WTC11 (cell line): ENCODE measurements at regions not wholly inside any gene's neighbourhood (a gene's known extent, or its start where the extent isn't known, plus 50 kb on each side); places are given as distances from the start of the nearest gene placed in this dataset.

Experiments
- ATF3 ChIP-seq: sonication (generic); formaldehyde crosslinking; conservative IDR thresholded peaks from 2 replicates; pipeline ENCODE4 v1.8.1; 2022; ENCODE audit warnings: mild to moderate bottlenecking, missing genetic modification reagents
- CBFB ChIP-seq: sonication (generic); formaldehyde crosslinking; IDR thresholded peaks from 2 replicates; pipeline ENCODE4 v1.8.1; 2022; ENCODE audit warnings: mild to moderate bottlenecking, low read depth, missing genetic modification reagents
- JUN ChIP-seq: sonication (generic); formaldehyde crosslinking; IDR thresholded peaks from 2 replicates; pipeline ENCODE4 v1.8.0; 2023; ENCODE audit warnings: mild to moderate bottlenecking, missing genetic modification reagents
- SOX15 ChIP-seq: fragments of 250-450 bp; sonication (Bioruptor Pico); IDR thresholded peaks from 2 replicates; pipeline ENCODE4 v1.9.0; 2021; ENCODE audit warnings: mild to moderate bottlenecking
- TF ChIP-seq, protein P1 (sequence below): fragments of 200-600 bp; IDR thresholded peaks from 2 replicates; pipeline ENCODE4 v1.8.0; 2022; ENCODE audit warnings: antibody characterized with exemption

DNA sequence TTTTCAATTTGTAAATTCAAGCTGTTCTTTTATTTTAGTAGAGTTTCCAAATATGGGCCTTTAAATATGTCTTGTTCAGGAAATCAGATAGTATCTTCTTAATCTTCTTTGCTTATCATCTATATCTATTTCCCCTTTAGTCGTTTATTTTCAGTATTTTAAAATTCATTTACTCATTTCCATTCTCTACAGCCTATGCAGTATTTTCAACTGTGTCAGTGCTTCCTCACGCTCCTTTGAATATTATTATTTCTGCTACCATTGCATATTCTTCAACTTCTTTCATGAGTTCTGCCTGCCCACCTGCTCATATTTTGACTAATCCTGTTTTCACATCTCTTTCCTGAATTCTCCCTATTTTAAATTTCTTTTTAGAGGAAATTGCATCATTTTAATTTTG, 185.4 kb downstream of the DKK2 start:
- TF ChIP-seq, protein P1, sequence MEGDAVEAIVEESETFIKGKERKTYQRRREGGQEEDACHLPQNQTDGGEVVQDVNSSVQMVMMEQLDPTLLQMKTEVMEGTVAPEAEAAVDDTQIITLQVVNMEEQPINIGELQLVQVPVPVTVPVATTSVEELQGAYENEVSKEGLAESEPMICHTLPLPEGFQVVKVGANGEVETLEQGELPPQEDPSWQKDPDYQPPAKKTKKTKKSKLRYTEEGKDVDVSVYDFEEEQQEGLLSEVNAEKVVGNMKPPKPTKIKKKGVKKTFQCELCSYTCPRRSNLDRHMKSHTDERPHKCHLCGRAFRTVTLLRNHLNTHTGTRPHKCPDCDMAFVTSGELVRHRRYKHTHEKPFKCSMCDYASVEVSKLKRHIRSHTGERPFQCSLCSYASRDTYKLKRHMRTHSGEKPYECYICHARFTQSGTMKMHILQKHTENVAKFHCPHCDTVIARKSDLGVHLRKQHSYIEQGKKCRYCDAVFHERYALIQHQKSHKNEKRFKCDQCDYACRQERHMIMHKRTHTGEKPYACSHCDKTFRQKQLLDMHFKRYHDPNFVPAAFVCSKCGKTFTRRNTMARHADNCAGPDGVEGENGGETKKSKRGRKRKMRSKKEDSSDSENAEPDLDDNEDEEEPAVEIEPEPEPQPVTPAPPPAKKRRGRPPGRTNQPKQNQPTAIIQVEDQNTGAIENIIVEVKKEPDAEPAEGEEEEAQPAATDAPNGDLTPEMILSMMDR, result no peak
- TF ChIP-seq CBFB (CRISPR knock-in tag) (no peak), SOX15 (CRISPR knock-in tag) (no peak), ATF3 (CRISPR knock-in tag) (no peak), JUN (CRISPR knock-in tag) (no peak)
